GM20000 (cell line): ENCODE measurements at regions not wholly inside any gene's neighbourhood (a gene's known extent, or its start where the extent isn't known, plus 50 kb on each side); places are given as distances from the start of the nearest gene placed in this dataset.

Experiments
- DNase-seq: peaks from one replicate; pipeline ENCODE4 v3.0.0; 2012; ENCODE audit warnings: low spot score
- TF ChIP-seq, protein P1 (sequence below): IDR thresholded peaks from 2 replicates; pipeline ENCODE4 v1.5.1; 2012; ENCODE audit warnings: mild to moderate bottlenecking, control low read depth; ENCODE audit errors: extremely low read depth, missing control alignments

DNA sequence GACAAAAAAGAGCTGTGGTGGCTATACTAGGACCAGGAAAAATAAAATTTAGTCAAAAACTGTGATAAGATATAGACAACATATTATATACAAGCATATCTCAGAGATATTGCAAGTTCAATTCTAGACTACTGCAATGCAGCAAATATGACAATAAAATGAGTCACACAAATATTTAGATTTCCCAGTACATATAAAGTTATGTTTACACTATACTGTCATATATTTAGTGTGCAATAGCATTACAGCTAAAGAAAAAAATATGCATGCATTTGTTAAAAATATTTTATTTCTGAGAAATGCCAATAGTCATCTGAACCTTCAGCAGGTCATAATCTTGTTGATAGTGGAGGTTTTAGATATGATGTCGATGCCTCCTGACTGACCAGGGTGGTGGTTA lies 72.1 kb downstream of the AKR1C4 start:
- no peak for DNase-seq
- TF ChIP-seq, protein P1, sequence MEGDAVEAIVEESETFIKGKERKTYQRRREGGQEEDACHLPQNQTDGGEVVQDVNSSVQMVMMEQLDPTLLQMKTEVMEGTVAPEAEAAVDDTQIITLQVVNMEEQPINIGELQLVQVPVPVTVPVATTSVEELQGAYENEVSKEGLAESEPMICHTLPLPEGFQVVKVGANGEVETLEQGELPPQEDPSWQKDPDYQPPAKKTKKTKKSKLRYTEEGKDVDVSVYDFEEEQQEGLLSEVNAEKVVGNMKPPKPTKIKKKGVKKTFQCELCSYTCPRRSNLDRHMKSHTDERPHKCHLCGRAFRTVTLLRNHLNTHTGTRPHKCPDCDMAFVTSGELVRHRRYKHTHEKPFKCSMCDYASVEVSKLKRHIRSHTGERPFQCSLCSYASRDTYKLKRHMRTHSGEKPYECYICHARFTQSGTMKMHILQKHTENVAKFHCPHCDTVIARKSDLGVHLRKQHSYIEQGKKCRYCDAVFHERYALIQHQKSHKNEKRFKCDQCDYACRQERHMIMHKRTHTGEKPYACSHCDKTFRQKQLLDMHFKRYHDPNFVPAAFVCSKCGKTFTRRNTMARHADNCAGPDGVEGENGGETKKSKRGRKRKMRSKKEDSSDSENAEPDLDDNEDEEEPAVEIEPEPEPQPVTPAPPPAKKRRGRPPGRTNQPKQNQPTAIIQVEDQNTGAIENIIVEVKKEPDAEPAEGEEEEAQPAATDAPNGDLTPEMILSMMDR = no peak

DNA sequence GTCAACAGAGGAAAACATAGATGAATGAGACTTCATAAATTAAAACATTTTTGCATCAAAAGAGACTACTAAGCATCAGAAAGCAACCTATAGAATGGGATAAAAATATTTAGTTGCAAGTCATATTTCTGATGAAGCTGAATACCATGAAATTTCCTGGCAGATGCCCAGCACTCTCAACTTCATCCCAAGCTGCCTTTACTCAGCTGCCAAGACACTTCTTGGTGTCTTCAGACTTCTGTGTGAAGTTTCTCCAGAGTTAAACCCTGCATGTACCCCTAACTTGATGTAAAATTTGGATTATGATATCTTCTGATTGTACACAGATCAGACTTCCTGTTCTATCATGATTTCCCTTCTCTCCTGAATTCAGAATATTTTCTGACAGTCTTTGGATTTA lies 73.2 kb downstream of the AKR1C4 start:
- DNase-seq = no peak
- TF ChIP-seq, protein P1 = no peak

DNA sequence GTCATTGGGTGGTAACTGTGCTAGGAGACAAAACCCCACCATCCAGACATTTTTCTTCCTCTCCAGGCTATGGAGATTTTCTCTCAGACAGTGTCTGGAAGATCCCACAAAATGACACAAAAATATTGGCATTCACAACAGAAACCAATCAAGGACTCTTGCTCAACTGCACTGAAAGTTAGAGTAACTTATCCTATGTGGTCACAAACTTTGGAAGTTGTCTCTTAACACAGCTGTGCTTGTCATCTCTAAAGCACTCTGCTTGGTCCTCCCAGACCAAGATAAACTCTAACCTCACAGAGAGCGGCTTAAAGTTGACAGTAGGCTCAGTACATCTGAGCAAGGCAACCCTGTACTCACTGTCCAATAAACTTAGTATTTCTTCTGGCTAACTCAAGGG lies 74.9 kb downstream of the AKR1C4 start:
- TF ChIP-seq, protein P1 = no peak
- DNase-seq = no peak

DNA sequence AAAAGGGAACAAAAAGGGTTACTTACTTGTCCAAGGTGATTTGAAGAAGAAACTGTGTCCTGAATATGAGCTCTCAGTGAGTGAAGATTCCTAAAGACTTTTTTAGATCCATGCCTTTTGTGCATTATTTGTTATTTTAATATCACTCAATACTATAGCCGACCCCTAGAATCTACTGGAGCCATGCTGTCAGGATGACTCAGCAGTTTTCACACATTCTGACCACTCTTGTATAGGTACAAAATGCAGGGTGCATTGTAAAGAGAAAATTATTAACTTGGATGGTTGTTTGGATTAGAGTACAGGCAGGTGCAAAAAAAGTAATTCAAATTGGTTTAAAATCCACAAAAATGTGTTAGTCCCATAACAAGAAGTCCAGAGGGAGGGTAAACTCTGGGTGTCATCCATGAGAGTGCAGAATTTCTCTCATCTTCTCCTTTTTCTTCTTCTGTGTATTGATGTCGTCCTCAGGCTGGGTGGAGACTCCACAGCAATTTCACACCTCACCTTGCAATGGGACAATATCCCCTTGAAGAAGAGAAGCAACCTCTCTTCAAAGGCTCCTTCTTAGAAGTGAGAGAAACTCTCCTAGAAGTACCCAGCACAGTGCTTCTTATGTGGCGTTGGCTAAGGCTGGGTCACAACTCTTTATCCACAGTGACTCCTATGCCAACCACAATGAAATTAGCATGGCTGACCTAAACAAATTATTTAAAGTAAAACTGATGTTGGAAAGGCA lies 75.6 kb downstream of the AKR1C4 start:
- DNase-seq = no peak
- TF ChIP-seq, protein P1 = no peak

DNA sequence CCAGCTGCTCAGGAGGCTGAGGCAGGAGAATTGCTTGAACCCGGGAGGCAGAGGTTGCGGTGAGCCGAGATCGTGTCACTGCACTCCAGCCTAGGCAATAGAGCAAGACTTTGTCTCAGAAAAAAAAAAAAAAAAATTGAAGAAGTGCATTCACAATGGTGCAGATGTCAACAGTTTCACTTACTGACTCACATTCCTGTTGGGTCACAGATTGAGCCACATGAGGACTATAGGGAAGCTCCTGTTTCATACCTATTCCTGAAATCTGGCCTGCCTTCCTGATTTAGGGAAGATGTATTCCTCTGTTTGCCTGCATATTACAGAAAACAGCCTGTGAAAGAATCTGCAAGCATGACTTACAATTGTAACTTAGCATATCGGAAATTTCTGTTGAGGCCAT lies 78.2 kb downstream of the AKR1C4 start:
- TF ChIP-seq, protein P1 = no peak
- no peak for DNase-seq

DNA sequence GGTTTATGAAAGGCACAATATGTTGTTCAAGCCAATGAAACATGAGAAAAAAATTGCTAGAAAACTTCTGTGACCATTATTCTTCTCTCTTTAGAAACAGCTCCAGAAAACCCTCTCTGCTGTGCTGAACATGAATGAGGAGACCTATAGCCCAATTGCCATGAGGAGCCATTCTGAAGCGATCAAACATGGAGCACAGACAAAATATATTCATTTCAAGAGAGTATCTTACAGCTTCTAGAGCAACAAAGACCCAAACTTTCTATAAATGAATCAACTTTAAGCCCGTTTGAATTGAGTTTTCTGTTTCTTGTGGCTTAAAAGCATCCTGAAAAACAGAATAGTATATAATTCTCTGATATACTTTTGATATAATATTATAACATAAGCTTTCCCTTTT lies 83.4 kb upstream of the UCN3 start:
- TF ChIP-seq, protein P1 = no peak

DNA sequence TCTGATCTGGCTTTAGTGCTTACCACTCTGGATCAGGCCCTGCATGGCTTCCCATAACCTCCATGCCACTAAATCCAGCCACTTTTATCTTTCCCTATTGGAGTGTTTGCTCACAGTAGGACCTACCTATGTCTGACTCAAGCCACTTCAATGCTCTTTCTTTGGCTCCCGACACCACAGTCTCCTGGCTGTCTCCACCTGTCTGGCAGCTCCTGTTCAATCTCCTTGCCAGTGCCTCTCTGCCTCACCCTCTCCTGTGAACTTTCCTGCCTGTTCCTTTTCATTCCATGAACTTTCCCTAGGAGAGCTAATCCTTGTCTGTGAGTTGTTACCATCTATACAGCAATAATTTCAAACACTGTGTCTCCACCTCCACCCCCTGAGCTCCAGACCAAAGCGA lies 82.6 kb upstream of the UCN3 start:
- no peak for DNase-seq
- TF ChIP-seq, protein P1 = no peak

More for the DNA sequence above, 83.4 kb upstream of the UCN3 start:
- no peak for DNase-seq
